T-cell (primary cell): ENCODE measurements at regions not wholly inside any gene's neighbourhood (a gene's known extent, or its start where the extent isn't known, plus 50 kb on each side); places are given as distances from the start of the nearest gene placed in this dataset.

Experiments
- ATAC-seq, 4 experiments: fragments of 200-7000 bp in 3 of 4; fragments of 150-1000 bp in 1 of 4; cut with Tn5 transposase; replicated peaks in 1 of 4; 1 replicate in 3 of 4; 2 replicates in 1 of 4; pipeline ENCODE4 v1.10.0; 2021; ENCODE audit warnings: moderate library complexity in 3 of 4, mild to moderate bottlenecking in 2 of 4, moderate number of reproducible peaks in 1 of 4
- CTCF ChIA-PET, 2 donors: fragments of 300-600 bp; sonication (Branson Sonifier 250); formaldehyde crosslinking; loops; one replicate each; lab custom pipeline; 2022; ENCODE audit warnings: antibody characterized with exemption in 2 of 2; lab: Charles Lee
- POLR2A ChIA-PET, 2 donors: fragments of 300-600 bp; sonication (Branson Sonifier 250); formaldehyde crosslinking; loops; one replicate each; lab custom pipeline; 2022; ENCODE audit warnings: antibody characterized with exemption in 2 of 2; lab: Charles Lee
- DNase-seq, 35 experiments: peaks; one replicate each; pipeline versions ENCODE4 v3.0.0 to v3.0.0-alpha.2; 2013 to 2023
- H3K27ac ChIP-seq: one replicate; pipeline ENCODE4 v1.5.1; 2013; ENCODE audit warnings: low read length
- H3K27me3 ChIP-seq, 2 experiments: replicated peaks in 1 of 2; 1 replicate in 1 of 2; 2 replicates in 1 of 2; pipeline versions ENCODE4 v1.6.1 to v1.7.0; 2013; ENCODE audit warnings: low read length in 1 of 2, mixed read lengths in 1 of 2; ENCODE audit not compliant: control insufficient read depth in 2 of 2, insufficient read depth in 2 of 2; ENCODE audit errors: extremely low read depth in 1 of 2
- H3K36me3 ChIP-seq, 2 donors: 1 replicate in 1 of 2; 2 replicates in 1 of 2; pipeline versions ENCODE4 v1.6.1 to v1.7.0; 2013; ENCODE audit warnings: low read length in 1 of 2; ENCODE audit not compliant: control insufficient read depth in 2 of 2, insufficient read depth in 1 of 2; ENCODE audit errors: extremely low read depth in 1 of 2
- H3K4me1 ChIP-seq, 2 experiments: 1 replicate in 1 of 2; 2 replicates in 1 of 2; pipeline versions ENCODE4 v1.6.1 to v1.7.0; 2013; ENCODE audit warnings: low read length in 2 of 2, mixed read lengths in 1 of 2; ENCODE audit not compliant: insufficient read depth in 2 of 2, control insufficient read depth in 1 of 2; ENCODE audit errors: extremely low read depth in 1 of 2
- H3K4me3 ChIP-seq, 2 donors: 1 replicate in 1 of 2; 2 replicates in 1 of 2; pipeline versions ENCODE4 v1.5.1 to v1.7.0; 2013; ENCODE audit warnings: mild to moderate bottlenecking in 2 of 2, low read length in 1 of 2, moderate library complexity in 1 of 2; ENCODE audit not compliant: control insufficient read depth in 1 of 2; ENCODE audit errors: extremely low read depth in 1 of 2
- H3K9me3 ChIP-seq: 2 replicates; pipeline ENCODE4 v1.7.0; 2013
- H3K27ac Mint-ChIP-seq, 2 donors: one replicate each; pipeline ENCODE4 v1.8.0; 2020 to 2021; ENCODE audit warnings: mild to moderate bottlenecking in 2 of 2, mixed read lengths in 2 of 2
- H3K27me3 Mint-ChIP-seq, 2 donors: one replicate each; pipeline ENCODE4 v1.8.0; 2021 to 2022; ENCODE audit warnings: mixed read lengths in 2 of 2
- H3K36me3 Mint-ChIP-seq: one replicate; pipeline ENCODE4 v1.8.0; 2021; ENCODE audit warnings: mixed read lengths
- H3K4me1 Mint-ChIP-seq, 3 donors: one replicate each; pipeline ENCODE4 v1.8.0; 2020 to 2022; ENCODE audit warnings: mixed read lengths in 3 of 3, mild to moderate bottlenecking in 1 of 3
- H3K4me3 Mint-ChIP-seq, 3 donors: one replicate each; pipeline ENCODE4 v1.8.0; 2020 to 2022; ENCODE audit warnings: mild to moderate bottlenecking in 3 of 3, mixed read lengths in 3 of 3, moderate library complexity in 3 of 3
- H3K9me3 Mint-ChIP-seq, 3 donors: one replicate each; pipeline ENCODE4 v1.8.0; 2020 to 2022; ENCODE audit warnings: mixed read lengths in 3 of 3
- whole genome bisulfite sequencing: methylation state at CpG from one replicate; pipeline ENCODE4 v1.1.5; 2013; ENCODE audit warnings: missing lambda C conversion rate; ENCODE audit not compliant: insufficient coverage; 5-methylcytosine and 5-hydroxymethylcytosine counted together

DNA sequence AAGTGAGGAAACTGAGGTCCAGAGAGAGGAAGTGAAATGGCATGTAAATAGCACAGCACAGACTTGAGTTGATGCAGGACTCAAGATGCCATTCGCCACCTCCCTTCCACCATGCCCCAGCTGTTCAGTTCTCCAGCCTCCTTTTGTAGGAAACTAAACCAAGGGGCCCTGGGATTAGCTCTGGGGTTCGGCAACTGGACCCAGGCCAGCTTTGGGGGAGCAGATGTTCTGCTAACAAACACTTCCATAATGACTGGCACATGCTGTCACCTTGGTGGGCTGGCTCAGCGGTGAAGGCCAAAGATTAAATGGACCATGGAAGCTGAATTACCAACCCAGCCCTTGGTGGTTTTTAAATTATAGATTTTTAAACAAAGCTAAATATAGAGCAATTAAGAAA lies 77.0 kb downstream of the IRX6 start:
- Histone ChIP-seq H3K4me1 (no peaks in the 10 kb centered on the region), H3K4me3 (no peak overlapping the region), H3K27me3 (peaks cover 2 to 4% of the 10 kb centered on the region in 2 experiments), H3K27ac (no peak overlapping the region), H3K9me3 (no peaks in the 10 kb centered on the region), H3K36me3 (no peaks in the 10 kb centered on the region)
- CTCF ChIA-PET = no interaction called here
- H3K4me3 Mint-ChIP-seq = no peak overlapping the region
- no peaks in the 10 kb centered on the region for H3K4me1 Mint-ChIP-seq
- no peak overlapping the region for H3K27ac Mint-ChIP-seq
- peaks cover 0 to 1% (median 0%) of the 10 kb centered on the region in 3 donors for H3K9me3 Mint-ChIP-seq
- DNase-seq (no peak), ATAC-seq (no peak)
- peaks cover 4 to 12% of the 10 kb centered on the region in 2 donors for H3K27me3 Mint-ChIP-seq
- POLR2A ChIA-PET = interaction anchor here in 1 of 2 donors (0.6 kb wide), 1 partner anchor 316 kb away, joined by 3 read pairs; no protein-coding TSS in a partner anchor
- H3K36me3 Mint-ChIP-seq = no peaks in the 10 kb centered on the region
- 80% methylated on average over 1 of the region's 3 CpGs for WGBS

GRCh38 chr16:55403464-55403863 lies 75.5 kb upstream of the MMP2 start:
- Mint-ChIP-seq H3K4me3 (no peak overlapping the region), H3K4me1 (no peaks in the 10 kb centered on the region), H3K27me3 (peaks cover 4 to 12% of the 10 kb centered on the region in 2 donors), H3K36me3 (no peaks in the 10 kb centered on the region), H3K27ac (no peak overlapping the region), H3K9me3 (peaks cover 0 to 5% (median 0%) of the 10 kb centered on the region in 3 donors)
- CTCF ChIA-PET = no interaction called here
- no peaks in the 10 kb centered on the region for H3K36me3 ChIP-seq
- DNase-seq = no peak
- H3K9me3 ChIP-seq = no peaks in the 10 kb centered on the region
- ATAC-seq = no peak
- POLR2A ChIA-PET = no interaction called here
- WGBS = 100% methylated on average over 1 of the region's 1 CpG
- H3K27ac ChIP-seq = no peak overlapping the region
- H3K4me1 ChIP-seq = no peaks in the 10 kb centered on the region
- peaks cover 2 to 5% of the 10 kb centered on the region in 2 experiments for H3K27me3 ChIP-seq
- no peak overlapping the region for H3K4me3 ChIP-seq

DNA sequence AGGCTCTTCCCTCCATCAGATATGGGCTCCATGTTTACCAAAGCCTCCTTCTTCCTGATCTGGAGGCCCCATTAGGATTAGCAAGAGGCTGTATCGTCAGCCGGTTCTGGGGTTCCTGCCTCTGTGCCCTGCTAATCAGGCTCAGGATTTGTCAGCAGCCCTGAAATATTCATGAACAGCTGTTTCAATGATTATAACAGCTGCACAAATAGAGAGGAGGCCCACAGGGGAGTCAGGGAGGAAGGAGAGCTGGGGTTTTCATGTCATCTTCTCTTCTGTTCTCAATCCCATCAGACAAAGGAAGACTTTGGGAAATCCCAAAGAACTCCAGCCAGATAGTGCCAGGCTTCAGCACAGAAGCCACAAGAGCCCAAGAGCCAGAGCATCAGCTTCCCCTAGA lies 72.3 kb upstream of the MMP2 start:
- ATAC-seq = no peak
- Mint-ChIP-seq H3K9me3 (peaks cover 0 to 5% (median 0%) of the 10 kb centered on the region in 3 donors), H3K4me1 (no peaks in the 10 kb centered on the region), H3K36me3 (no peaks in the 10 kb centered on the region), H3K27me3 (peaks cover 4 to 22% of the 10 kb centered on the region in 2 donors), H3K27ac (no peak overlapping the region), H3K4me3 (no peak overlapping the region)
- peaks cover 2 to 10% of the 10 kb centered on the region in 2 experiments for H3K27me3 ChIP-seq
- WGBS = 100% methylated on average over 1 of the region's 2 CpGs
- H3K27ac ChIP-seq = no peak overlapping the region
- ChIA-PET CTCF (no interaction called here), POLR2A (no interaction called here)
- no peaks in the 10 kb centered on the region for H3K36me3 ChIP-seq
- no peak overlapping the region for H3K4me3 ChIP-seq
- no peak for DNase-seq
- no peaks in the 10 kb centered on the region for H3K9me3 ChIP-seq
- no peaks in the 10 kb centered on the region for H3K4me1 ChIP-seq

DNA sequence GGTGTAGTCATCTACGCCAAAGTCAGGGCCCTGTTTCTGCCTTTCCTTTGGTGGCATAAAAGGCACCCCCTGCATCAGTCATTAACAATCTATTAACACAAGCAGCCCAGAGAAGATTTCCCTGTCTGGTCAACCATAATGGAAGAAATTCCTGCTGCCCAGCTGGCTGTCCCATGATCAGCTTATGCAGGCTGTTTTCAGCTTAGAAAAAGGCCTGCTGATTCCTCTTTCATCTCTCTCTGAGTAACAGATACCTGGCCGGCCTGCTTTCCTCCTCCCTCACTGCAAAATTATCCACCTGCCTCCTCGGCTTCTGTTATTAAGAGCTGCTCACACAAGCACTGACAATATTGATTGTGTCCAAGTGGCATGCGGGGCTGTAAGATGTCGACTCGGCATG lies 70.3 kb upstream of the MMP2 start:
- no peaks in the 10 kb centered on the region for H3K4me1 Mint-ChIP-seq
- POLR2A ChIA-PET = no interaction called here
- 88% methylated on average over 3 of the region's 6 CpGs for WGBS
- Histone ChIP-seq H3K27me3 (peaks cover 2 to 7% of the 10 kb centered on the region in 2 experiments), H3K36me3 (no peaks in the 10 kb centered on the region), H3K4me1 (no peaks in the 10 kb centered on the region), H3K4me3 (no peak overlapping the region), H3K9me3 (no peaks in the 10 kb centered on the region), H3K27ac (no peak overlapping the region)
- H3K4me3 Mint-ChIP-seq = no peak overlapping the region
- H3K27ac Mint-ChIP-seq = no peak overlapping the region
- H3K36me3 Mint-ChIP-seq = no peaks in the 10 kb centered on the region
- DNase-seq (no peak), ATAC-seq (no peak)
- peaks cover 2 to 14% of the 10 kb centered on the region in 2 donors for H3K27me3 Mint-ChIP-seq
- H3K9me3 Mint-ChIP-seq = peaks cover 0 to 5% (median 0%) of the 10 kb centered on the region in 3 donors
- CTCF ChIA-PET = no interaction called here

DNA sequence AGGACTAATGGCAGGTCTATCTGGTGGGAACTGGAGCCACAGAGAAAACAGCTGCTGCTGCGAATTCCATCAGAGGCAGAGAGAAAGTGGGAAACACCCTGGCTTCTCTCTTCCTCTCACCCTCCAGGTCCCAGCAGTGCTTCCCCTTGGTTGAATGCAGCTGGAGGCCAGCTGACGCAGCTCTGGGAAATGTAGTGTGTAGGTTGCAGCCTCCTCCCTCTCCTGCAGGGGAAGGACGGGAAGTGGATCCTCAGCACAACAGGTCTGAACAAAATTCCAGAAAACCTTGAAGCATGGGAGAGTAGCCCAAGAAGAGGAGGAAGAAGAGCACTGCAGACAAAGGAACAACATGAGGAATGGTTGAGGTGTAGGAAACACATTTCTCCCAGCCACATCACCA lies 67.8 kb upstream of the MMP2 start:
- no peak overlapping the region for H3K4me3 Mint-ChIP-seq
- DNase-seq = no peak
- no peaks in the 10 kb centered on the region for H3K4me1 Mint-ChIP-seq
- ChIA-PET CTCF (no interaction called here), POLR2A (no interaction called here)
- H3K27me3 Mint-ChIP-seq = peaks cover 7 to 24% of the 10 kb centered on the region in 2 donors
- no peak overlapping the region for H3K27ac Mint-ChIP-seq
- no peaks in the 10 kb centered on the region for H3K9me3 ChIP-seq
- H3K27ac ChIP-seq = no peak overlapping the region
- no peaks in the 10 kb centered on the region for H3K36me3 ChIP-seq
- WGBS = no CpG with 5 or more reads among the region's 3 CpGs
- no peaks in the 10 kb centered on the region for H3K4me1 ChIP-seq
- H3K27me3 ChIP-seq = peaks cover 3 to 7% of the 10 kb centered on the region in 2 experiments
- no peak for ATAC-seq
- no peak overlapping the region for H3K4me3 ChIP-seq
- H3K9me3 Mint-ChIP-seq = peaks cover 0 to 2% (median 0%) of the 10 kb centered on the region in 3 donors
- H3K36me3 Mint-ChIP-seq = no peaks in the 10 kb centered on the region

DNA sequence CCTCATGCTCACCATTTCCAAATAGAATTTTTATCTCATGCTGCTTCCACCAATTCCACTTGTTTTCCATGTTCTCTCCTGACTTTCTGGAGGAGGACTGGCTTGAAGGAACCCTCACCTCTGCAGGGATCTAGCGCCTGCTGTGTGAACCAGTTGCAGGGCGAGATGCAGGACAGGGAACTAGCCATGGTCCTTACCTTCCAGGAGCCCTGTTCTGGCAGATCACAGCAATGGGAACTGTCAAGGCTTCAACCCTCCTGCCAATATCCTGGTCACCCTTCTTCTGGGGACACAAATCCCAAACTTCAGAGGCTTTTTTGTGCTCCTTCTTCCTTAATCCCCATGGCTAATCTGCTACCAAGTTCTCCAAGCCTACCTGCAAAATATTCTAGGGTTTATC lies 60.4 kb upstream of the MMP2 start:
- 61% methylated on average over 2 of the region's 2 CpGs for WGBS
- Histone ChIP-seq H3K27me3 (peaks cover 3 to 11% of the 10 kb centered on the region in 2 experiments), H3K4me1 (peaks cover 0 to 4% of the 10 kb centered on the region in 2 experiments), H3K9me3 (no peaks in the 10 kb centered on the region), H3K36me3 (no peaks in the 10 kb centered on the region), H3K4me3 (no peak overlapping the region), H3K27ac (no peak overlapping the region)
- no peak overlapping the region for H3K4me3 Mint-ChIP-seq
- H3K4me1 Mint-ChIP-seq = peaks cover 0 to 7% (median 4%) of the 10 kb centered on the region in 3 donors
- no peaks in the 10 kb centered on the region for H3K36me3 Mint-ChIP-seq
- ChIA-PET CTCF (no interaction called here), POLR2A (no interaction called here)
- no peak overlapping the region for H3K27ac Mint-ChIP-seq
- H3K9me3 Mint-ChIP-seq = no peaks in the 10 kb centered on the region
- DNase-seq (no peak), ATAC-seq (no peak)
- peaks cover 23 to 37% of the 10 kb centered on the region in 2 donors for H3K27me3 Mint-ChIP-seq

DNA sequence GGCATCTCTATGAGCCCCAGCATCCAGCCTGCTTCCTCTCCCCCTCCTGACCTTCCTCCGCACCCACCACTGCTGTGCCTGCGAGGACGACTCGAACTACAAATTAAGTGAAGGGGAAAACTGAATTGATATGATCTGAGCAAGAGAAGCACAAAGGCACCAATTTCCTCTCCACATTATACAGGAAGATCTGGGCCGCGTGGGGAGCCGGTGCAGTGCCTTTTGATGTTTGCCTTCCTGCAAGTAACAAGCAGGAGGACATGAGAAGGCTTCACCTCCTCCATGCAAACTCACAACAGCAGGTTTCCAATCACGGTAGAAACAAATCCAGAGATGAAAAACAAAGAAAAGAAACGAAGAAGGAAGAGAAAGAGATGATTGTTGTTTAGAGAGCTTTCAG lies 57.8 kb upstream of the MMP2 start:
- H3K4me3 ChIP-seq = no peak overlapping the region
- no peaks in the 10 kb centered on the region for H3K36me3 Mint-ChIP-seq
- DNase-seq (no peak), ATAC-seq (no peak)
- H3K27ac ChIP-seq = no peak overlapping the region
- WGBS = 0% methylated on average over 3 of the region's 9 CpGs
- peaks cover 0 to 7% (median 4%) of the 10 kb centered on the region in 3 donors for H3K4me1 Mint-ChIP-seq
- peaks cover 24 to 27% of the 10 kb centered on the region in 2 donors for H3K27me3 Mint-ChIP-seq
- no peaks in the 10 kb centered on the region for H3K9me3 ChIP-seq
- no peaks in the 10 kb centered on the region for H3K36me3 ChIP-seq
- ChIA-PET POLR2A (no interaction called here), CTCF (no interaction called here)
- H3K27me3 ChIP-seq = peaks cover 0 to 11% of the 10 kb centered on the region in 2 experiments
- no peak overlapping the region for H3K27ac Mint-ChIP-seq
- no peaks in the 10 kb centered on the region for H3K9me3 Mint-ChIP-seq
- H3K4me3 Mint-ChIP-seq = no peak overlapping the region
- peaks cover 0 to 4% of the 10 kb centered on the region in 2 experiments for H3K4me1 ChIP-seq
